Activated T-helper 1 cell treated with anti-CD3 and anti-CD28 coated beads, Interleukin-12 subunit alpha, Interleukin-12 subunit beta, Interleukin-2, Interleukin-4 antibody, amounts not matched to agents 30 ng/mL and 10 ng/mL and 1 ng/mL, durations not matched to agents 14 hours and 24 hours and 36 hours (primary cell): ENCODE measurements at regions not wholly inside any gene's neighbourhood (a gene's known extent, or its start where the extent isn't known, plus 50 kb on each side); places are given as distances from the start of the nearest gene placed in this dataset.

Experiments used
- DNase-seq: peaks from one replicate; pipeline ENCODE4 v3.0.0; 2021; ENCODE audit warnings: low spot score
- H3K27ac Mint-ChIP-seq: one replicate; pipeline ENCODE4 v1.8.0; 2021; ENCODE audit warnings: mild to moderate bottlenecking, mixed read lengths
- H3K27me3 Mint-ChIP-seq: one replicate; pipeline ENCODE4 v1.8.0; 2022; ENCODE audit warnings: mild to moderate bottlenecking, moderate library complexity, mixed read lengths; ENCODE audit not compliant: insufficient read depth
- H3K36me3 Mint-ChIP-seq: one replicate; pipeline ENCODE4 v1.8.0; 2021; ENCODE audit warnings: low read depth, mixed read lengths
- H3K4me1 Mint-ChIP-seq: one replicate; pipeline ENCODE4 v1.8.0; 2021; ENCODE audit warnings: low read depth, mixed read lengths
- H3K4me3 Mint-ChIP-seq: one replicate; pipeline ENCODE4 v1.8.0; 2021; ENCODE audit warnings: mild to moderate bottlenecking, moderate library complexity, mixed read lengths
- H3K9me3 Mint-ChIP-seq: one replicate; pipeline ENCODE4 v1.8.0; 2021; ENCODE audit warnings: mixed read lengths
- intact Hi-C: fragments of 100-400 bp; cut with micrococcal nuclease; formaldehyde crosslinking; loops from one replicate; pipeline ENCODE4 v1.15.1; 2024

DNA sequence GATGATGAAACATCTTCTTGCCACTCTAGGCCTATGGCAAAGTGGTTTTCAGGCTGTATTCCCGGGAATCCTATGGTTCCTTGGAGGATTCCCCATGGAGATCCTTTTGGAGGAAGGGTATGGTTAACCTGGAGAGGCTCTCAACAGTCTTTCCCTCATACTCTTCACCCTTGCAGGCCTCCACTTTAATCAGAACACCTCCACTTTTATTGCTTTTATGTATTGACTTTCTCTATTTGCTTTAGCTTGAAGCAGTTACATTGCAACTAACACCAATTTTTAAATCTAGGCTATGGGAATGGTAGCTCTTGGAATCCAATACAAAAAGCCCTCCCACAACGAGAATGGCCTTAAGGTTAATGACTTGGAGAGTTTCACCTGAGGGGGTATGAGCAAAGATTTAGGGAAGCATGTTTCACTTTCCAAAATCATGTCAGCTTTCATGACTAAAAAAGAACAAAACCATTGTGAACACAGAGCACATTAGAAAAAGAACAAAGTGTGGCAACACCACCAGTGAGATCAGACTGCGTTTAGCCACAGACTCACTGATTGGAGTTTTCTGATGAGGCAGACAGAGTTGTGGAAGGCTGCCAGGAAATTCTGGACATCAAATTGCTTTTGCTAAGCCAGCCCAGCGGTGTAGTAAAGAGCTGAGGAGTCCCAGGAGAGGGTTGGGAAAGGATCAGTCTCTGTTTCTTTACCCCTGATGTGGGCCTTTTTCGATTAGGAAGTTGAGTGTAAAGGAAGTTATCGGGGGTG is 130.4 kb upstream of the BMPER start:
- intact Hi-C loops: no loop called here
- no peak for DNase-seq
- peaks cover 6% of the 10 kb centered on the region for H3K4me1 Mint-ChIP-seq
- no peak overlapping the region for H3K4me3 Mint-ChIP-seq
- peaks cover 2% of the 10 kb centered on the region for H3K27me3 Mint-ChIP-seq
- H3K9me3 Mint-ChIP-seq: peaks cover 4% of the 10 kb centered on the region
- H3K36me3 Mint-ChIP-seq: no peaks in the 10 kb centered on the region
- H3K27ac Mint-ChIP-seq: no peak overlapping the region

DNA sequence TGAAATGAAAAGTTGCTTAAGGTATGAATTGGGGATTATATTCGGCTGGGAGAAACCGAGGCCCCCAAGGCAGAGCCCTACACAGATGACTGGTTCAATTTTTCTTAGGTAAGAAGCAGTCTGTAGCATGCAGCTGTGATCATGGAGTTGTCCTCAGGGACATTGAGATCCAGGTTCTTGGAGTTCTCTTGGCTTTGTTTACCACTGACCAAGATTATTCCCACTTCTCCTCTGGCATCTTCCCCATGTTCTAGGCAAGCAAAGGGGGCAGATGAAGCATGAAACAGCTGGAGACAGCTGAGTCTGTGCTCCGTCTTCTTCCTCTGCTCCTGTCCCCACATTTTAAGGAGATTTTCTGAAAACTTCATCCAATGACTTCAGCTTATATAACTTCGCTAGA is 129.5 kb upstream of the BMPER start:
- peaks cover 2% of the 10 kb centered on the region for H3K27me3 Mint-ChIP-seq
- intact Hi-C loops: no loop called here
- no peak overlapping the region for H3K27ac Mint-ChIP-seq
- no peaks in the 10 kb centered on the region for H3K36me3 Mint-ChIP-seq
- peaks cover 6% of the 10 kb centered on the region for H3K4me1 Mint-ChIP-seq
- peaks cover 4% of the 10 kb centered on the region for H3K9me3 Mint-ChIP-seq
- DNase-seq: no peak
- H3K4me3 Mint-ChIP-seq: no peak overlapping the region

DNA sequence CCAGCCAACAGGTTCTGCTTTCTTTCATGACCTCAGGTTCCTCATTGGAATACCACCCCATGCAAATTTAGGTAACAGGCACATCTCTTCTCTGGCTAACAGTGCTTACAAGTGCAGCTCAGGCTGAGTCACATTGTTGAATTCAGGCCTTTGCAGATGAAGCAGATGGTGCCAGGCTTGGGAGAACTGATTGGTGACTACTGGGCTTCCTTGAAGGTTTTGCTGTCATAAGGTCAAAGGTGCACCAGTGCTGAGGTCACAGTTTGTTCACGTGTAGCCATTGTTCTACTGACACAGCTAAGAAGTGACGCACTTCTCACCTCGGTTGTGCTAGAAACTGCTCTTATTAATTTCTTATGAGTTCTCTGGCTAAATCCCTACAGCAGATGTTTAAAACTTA is 128.6 kb upstream of the BMPER start:
- Mint-ChIP-seq H3K4me3 (no peak overlapping the region), H3K36me3 (no peaks in the 10 kb centered on the region), H3K4me1 (peaks cover 6% of the 10 kb centered on the region), H3K27me3 (peaks cover 2% of the 10 kb centered on the region), H3K27ac (no peak overlapping the region), H3K9me3 (peaks cover 4% of the 10 kb centered on the region)
- intact Hi-C loops: loop anchor here (1.0 kb wide), 1 partner anchor 157 kb away; no protein-coding TSS in a partner anchor
- no peak for DNase-seq

DNA sequence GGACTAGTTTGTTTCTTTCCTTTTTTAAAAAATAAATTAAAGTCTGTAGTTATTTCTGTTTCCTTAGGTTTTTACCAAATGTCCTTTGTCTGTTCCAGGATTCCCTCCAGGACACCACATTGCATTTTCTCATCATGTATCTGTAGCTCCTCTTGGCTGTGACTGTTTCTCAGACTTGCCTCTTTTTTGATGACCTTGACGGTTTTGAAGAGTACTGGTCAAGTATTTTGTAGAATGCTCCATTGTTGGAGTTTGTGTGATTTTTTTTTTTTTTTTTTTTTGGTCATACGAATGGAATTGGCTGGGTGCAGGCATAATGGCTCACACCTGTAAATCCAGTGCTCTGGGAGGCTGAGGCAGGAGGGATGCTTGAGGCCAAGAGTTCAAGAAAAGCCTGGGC is 127.1 kb upstream of the BMPER start:
- intact Hi-C loops: no loop called here
- no peak overlapping the region for H3K27ac Mint-ChIP-seq

DNA sequence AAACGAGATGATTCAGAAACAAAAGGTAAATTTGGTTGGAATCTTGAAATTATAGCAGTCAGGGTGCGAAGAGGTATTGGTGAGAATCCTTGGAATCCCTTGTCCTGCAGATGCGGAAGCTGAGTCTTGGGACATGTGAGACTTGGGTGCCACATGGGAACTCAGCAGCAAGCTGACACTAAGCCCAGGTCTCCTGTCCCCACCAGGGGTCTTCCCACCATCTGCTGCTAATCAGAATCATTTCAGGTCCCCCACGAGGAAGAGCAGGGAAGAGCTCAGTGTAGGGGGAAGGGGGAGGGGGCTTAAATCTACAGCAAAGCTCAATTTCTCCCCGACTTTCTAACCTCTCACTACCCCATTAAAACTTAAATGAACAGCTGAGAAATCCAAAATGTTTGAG is 126.1 kb upstream of the BMPER start:
- intact Hi-C loops: no loop called here
- Mint-ChIP-seq H3K27me3 (peaks cover 2% of the 10 kb centered on the region), H3K36me3 (no peaks in the 10 kb centered on the region), H3K4me3 (no peak overlapping the region), H3K9me3 (no peaks in the 10 kb centered on the region), H3K27ac (no peak overlapping the region), H3K4me1 (no peaks in the 10 kb centered on the region)
- DNase-seq: no peak

More for the DNA sequence above, 127.1 kb upstream of the BMPER start:
- no peaks in the 10 kb centered on the region for H3K9me3 Mint-ChIP-seq
- no peak for DNase-seq
- no peaks in the 10 kb centered on the region for H3K36me3 Mint-ChIP-seq
- no peaks in the 10 kb centered on the region for H3K4me1 Mint-ChIP-seq
- peaks cover 2% of the 10 kb centered on the region for H3K27me3 Mint-ChIP-seq
- no peak overlapping the region for H3K4me3 Mint-ChIP-seq

DNA sequence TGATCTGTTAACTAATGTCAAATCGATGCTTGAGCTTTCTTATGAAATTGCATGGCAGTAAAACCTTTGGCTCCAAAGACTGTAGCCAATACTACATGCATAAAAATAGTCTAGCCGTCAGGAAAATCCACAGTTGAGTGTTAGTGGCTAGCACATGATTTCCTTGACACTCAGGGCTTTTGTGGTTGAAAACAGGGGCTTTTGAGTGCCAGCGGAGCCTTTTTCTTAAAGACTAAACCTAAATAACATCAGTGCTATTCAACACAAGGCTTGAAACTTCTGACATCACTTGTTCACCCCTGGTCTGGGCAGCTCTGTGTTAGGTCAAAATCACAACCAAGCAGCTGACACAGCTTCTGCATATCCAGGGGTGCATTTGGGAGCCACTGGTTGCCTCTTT is 124.2 kb upstream of the BMPER start:
- no peak overlapping the region for H3K27ac Mint-ChIP-seq
- no peaks in the 10 kb centered on the region for H3K36me3 Mint-ChIP-seq
- intact Hi-C loops: no loop called here
- peaks cover 2% of the 10 kb centered on the region for H3K27me3 Mint-ChIP-seq
- DNase-seq: no peak
- no peaks in the 10 kb centered on the region for H3K9me3 Mint-ChIP-seq
- H3K4me1 Mint-ChIP-seq: no peaks in the 10 kb centered on the region
- no peak overlapping the region for H3K4me3 Mint-ChIP-seq

DNA sequence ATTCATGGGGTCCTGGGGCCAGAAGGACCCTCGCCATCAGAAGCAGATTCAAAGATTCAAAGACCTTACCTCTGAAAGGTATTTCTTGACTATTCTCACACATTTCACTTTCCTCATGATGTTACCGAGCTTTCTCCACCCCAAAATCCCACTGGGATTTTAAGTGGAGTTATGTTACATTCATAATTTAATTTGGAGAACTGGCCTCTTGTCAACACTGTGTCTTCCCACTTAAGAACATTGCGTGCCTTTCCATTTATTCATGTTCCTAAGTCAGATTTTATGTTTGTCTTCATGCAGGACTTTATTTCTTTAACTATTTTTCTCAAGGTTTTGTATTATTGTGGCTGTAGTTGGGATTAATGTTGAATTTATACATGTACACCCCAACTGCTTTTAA is 123.5 kb upstream of the BMPER start:
- H3K4me1 Mint-ChIP-seq: no peaks in the 10 kb centered on the region
- DNase-seq: no peak
- H3K36me3 Mint-ChIP-seq: no peaks in the 10 kb centered on the region
- no peak overlapping the region for H3K4me3 Mint-ChIP-seq
- intact Hi-C loops: no loop called here
- H3K27ac Mint-ChIP-seq: no peak overlapping the region
- H3K9me3 Mint-ChIP-seq: no peaks in the 10 kb centered on the region
- H3K27me3 Mint-ChIP-seq: peaks cover 2% of the 10 kb centered on the region

DNA sequence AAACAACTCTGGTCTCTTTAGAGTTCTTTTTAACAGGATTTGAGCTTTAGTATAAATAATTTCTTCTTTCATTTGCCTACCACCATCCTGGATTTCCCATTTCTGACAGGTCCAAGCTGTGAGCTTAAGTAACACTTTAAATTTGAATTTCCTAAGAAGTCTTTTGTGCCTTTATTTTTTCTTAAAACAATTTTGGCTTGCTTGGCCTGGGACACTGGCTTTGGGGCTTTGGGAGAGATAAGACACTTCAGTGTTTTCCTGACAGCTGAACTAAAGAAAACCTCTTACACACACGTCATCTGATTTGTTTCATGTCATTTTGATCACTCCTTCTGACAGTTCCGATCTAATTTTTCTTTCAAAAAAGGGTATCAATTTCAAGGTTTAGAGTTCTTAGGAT is 121.3 kb upstream of the BMPER start:
- Mint-ChIP-seq H3K4me3 (no peak overlapping the region), H3K27ac (no peak overlapping the region), H3K9me3 (no peaks in the 10 kb centered on the region), H3K4me1 (no peaks in the 10 kb centered on the region), H3K27me3 (no peaks in the 10 kb centered on the region), H3K36me3 (no peaks in the 10 kb centered on the region)
- intact Hi-C loops: no loop called here
- no peak for DNase-seq

DNA sequence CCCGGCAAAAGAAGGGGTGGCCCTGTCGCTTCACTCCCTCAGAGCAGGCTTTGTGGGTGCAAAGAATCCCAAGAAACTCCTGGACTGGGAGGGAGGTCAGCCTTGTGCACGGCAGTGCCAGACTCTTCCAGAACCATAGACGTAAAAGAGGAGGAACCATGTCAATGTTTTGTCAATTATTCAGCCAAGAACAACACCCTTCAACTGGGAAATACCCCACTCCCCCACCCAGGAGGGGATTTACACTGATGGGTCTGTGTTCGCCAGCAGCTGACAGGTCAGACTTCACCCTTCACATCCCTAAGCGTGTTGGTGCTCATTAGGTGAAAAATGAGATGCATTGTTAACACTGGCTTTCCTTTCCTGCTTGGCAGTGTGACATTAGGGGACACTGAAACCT is 116.8 kb upstream of the BMPER start:
- intact Hi-C loops: no loop called here
- Mint-ChIP-seq H3K4me3 (no peak overlapping the region), H3K27me3 (no peaks in the 10 kb centered on the region), H3K4me1 (no peaks in the 10 kb centered on the region), H3K9me3 (no peaks in the 10 kb centered on the region), H3K36me3 (no peaks in the 10 kb centered on the region), H3K27ac (no peak overlapping the region)
- DNase-seq: no peak

DNA sequence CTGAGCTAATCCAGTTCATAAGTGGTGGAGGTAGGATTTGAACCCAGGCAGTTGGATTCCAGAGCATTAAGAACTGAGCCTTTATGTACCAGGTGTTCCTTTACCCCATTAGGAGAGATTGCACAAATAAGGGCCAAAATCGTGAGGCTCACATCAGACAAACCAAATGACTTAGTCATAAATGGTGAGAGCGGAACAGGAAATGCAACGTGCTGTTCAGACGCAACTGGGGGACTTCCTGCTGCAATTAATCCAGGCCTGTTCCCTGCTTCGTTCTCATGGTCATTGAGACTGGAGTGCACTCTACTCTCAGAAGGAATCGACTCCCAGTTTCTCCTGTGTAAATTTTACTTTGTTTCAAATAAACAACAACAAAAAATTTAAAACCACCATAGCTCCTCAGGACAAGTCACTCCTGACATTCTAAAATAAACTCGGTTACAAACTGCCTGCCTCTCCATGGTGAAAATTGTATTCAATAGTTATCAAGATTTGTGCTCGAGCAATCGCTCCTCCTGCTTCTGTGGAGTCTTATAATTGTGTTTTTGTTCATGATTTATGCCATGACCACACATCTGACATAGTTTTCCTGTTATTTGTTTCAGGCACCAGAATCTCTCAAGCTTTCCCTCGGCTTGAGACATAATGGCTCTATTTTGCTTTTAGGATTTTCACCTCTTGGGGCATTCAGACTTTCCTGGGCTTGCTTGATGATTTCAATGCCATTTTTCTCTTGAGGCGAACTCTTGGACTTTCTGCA is 115.3 kb upstream of the BMPER start:
- Mint-ChIP-seq H3K9me3 (no peaks in the 10 kb centered on the region), H3K27ac (no peak overlapping the region), H3K4me3 (no peak overlapping the region), H3K4me1 (no peaks in the 10 kb centered on the region), H3K36me3 (no peaks in the 10 kb centered on the region), H3K27me3 (no peaks in the 10 kb centered on the region)
- intact Hi-C loops: no loop called here
- no peak for DNase-seq

DNA sequence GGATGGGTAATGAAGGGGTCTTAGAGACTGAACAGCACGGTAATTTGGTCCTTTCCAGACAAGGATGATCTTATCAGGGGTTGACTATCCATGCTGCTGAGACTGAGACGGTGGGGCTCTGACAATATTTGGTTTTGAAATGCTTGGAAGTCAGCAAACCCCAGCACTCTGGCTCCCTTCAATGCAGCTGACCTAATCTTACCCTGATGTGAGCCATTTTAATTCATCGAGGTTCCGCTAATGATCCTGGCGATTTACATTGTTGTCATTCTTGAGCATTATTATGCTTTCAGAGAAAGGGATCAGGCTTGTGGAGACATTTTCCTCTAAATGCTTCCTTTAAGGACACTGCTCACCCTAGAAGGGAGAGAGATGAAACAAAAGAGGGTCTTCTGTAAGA is 114.6 kb upstream of the BMPER start:
- H3K9me3 Mint-ChIP-seq: no peaks in the 10 kb centered on the region
- no peak overlapping the region for H3K4me3 Mint-ChIP-seq
- no peak for DNase-seq
- intact Hi-C loops: no loop called here
- H3K27me3 Mint-ChIP-seq: no peaks in the 10 kb centered on the region
- H3K4me1 Mint-ChIP-seq: no peaks in the 10 kb centered on the region
- H3K36me3 Mint-ChIP-seq: no peaks in the 10 kb centered on the region
- H3K27ac Mint-ChIP-seq: no peak overlapping the region

DNA sequence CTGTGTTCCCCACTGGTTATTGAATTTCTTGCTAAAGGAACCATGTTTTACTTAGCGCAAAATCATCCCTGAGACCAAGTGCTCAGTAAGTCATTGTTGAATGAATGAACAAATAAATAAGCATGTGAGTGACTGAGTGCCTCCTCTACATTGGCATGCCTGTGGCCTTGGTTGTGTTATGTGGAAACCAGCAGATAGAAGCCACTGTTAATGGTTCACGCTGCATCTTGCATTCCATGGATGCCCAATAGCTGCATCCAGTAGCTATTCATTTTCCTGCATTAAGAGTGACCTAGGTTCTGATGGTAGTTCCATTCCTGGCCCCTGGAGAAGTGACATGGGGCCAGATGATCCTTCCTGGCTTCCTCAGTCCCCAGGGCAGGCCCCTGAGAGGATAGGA is 113.3 kb upstream of the BMPER start:
- H3K9me3 Mint-ChIP-seq: no peaks in the 10 kb centered on the region
- H3K36me3 Mint-ChIP-seq: no peaks in the 10 kb centered on the region
- intact Hi-C loops: no loop called here
- no peaks in the 10 kb centered on the region for H3K27me3 Mint-ChIP-seq
- H3K4me1 Mint-ChIP-seq: no peaks in the 10 kb centered on the region
- H3K4me3 Mint-ChIP-seq: no peak overlapping the region
- no peak overlapping the region for H3K27ac Mint-ChIP-seq
- no peak for DNase-seq

DNA sequence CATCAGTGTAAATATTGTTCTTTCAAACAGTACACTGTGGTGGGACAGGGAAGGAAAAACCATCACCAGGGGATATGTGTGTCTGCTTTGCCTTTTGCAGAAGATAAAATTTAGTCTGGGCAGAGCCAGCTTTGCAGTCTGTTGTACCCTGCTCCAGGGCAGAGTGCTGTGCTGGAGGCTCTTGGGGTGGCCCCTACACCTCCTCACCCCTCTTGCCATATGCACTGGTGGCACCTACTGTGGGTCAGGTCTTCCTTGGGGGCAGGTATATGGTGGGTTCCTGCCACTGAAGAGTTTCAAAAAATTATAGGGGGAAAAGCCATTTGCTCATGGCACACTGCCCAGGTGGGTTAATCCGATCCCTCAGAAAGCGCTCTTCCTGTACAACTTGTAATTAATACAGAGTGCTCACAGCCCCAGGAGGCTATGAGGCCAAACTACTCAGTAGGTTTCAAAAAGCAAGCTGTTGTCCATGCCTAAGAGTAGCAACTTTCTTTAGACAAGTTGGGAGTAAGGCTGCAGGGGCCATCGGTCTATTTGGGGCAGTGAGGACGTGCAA is 112.7 kb upstream of the BMPER start:
- H3K4me1 Mint-ChIP-seq: no peaks in the 10 kb centered on the region

More for the DNA sequence above, 112.7 kb upstream of the BMPER start:
- H3K27me3 Mint-ChIP-seq: no peaks in the 10 kb centered on the region
- no peak overlapping the region for H3K27ac Mint-ChIP-seq
- intact Hi-C loops: no loop called here
- no peaks in the 10 kb centered on the region for H3K9me3 Mint-ChIP-seq
- H3K4me3 Mint-ChIP-seq: no peak overlapping the region
- H3K36me3 Mint-ChIP-seq: no peaks in the 10 kb centered on the region
- no peak for DNase-seq
